ENCODE measurements at regions not wholly inside any gene's neighbourhood (a gene's known extent, or its start where the extent isn't known, plus 50 kb on each side); places are given as distances from the start of the nearest gene placed in this dataset.

DNA sequence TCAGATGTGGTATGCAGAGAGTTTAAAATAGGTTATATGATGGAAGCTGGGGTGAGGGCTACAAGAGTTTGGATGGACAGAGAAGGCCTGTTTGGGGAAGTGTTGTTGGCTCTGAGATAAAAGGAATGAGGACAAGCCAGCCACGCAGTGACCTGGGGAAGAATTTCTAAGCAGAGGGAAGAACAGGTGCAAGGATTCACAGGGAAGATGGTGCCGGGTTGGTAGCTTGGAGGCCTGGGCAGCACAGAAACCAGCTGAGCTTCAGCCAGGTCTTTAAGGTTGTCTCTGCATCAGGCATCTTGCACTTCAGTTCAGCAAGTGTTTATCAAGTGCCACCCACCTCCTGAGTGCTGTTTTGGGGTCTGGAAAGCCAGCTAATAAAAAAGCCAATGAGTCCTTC lies 1163.7 kb downstream of the AACS start:
- Histone ChIP-seq H3K36me3 (ENCODE audit: control insufficient read depth in 2 of 2, extremely low read depth in 1 of 2, insufficient read depth in 2 of 2, low read length in 2 of 2) (no peaks in the 10 kb centered on the region), H3K4me2 (ENCODE audit: insufficient read depth, low read length) (no peak overlapping the region), H2AFZ (ENCODE audit: low read depth, low read length) (no peak overlapping the region), H3K27ac (ENCODE audit: insufficient read depth, low read depth, low read length) (no peak overlapping the region), H3K4me3 (replicated peaks in 1 of 3; ENCODE audit: insufficient read depth in 1 of 3, low read depth in 1 of 3, low read length in 3 of 3) (no peak overlapping the region), H3K9ac (replicated peaks; ENCODE audit: extremely low read depth, insufficient read depth, low read length) (no peak overlapping the region), H3K9me3 (replicated peaks; ENCODE audit: control insufficient read depth, insufficient read depth, low read length) (peaks cover 2% of the 10 kb centered on the region), H3K9me1 (replicated peaks; ENCODE audit: control insufficient read depth, extremely low read depth, insufficient read depth, low read length) (no peaks in the 10 kb centered on the region), H4K20me1 (replicated peaks; ENCODE audit: control insufficient read depth, extremely low read depth, insufficient read depth, low read length) (no peaks in the 10 kb centered on the region), H3K27me3 (ENCODE audit: control insufficient read depth in 2 of 2, insufficient read depth in 2 of 2, low read length in 2 of 2) (no peaks in the 10 kb centered on the region), H3K4me1 (ENCODE audit: control insufficient read depth, extremely low read depth, insufficient read depth, low read length) (no peaks in the 10 kb centered on the region), H3K79me2 (ENCODE audit: control insufficient read depth, insufficient read depth, low read length) (no peaks in the 10 kb centered on the region)
- no peak for TF ChIP-seq EZH2 (IDR thresholded peaks at IDR 0.05; ENCODE audit: borderline replicate concordance, low read depth, low read length, severe bottlenecking)
- TF ChIP-seq GATA2 (IDR thresholded peaks at IDR 0.05; ENCODE audit: insufficient read depth, insufficient read length, low read depth, low read length): no peak
- ChIA-PET CTCF (no interaction called here), POLR2A (no interaction called here)
- DNase-seq (ENCODE audit: low read depth, low spot score) (no peak), FAIRE-seq (no peak)
- intact Hi-C loops (cut with micrococcal nuclease) (no loop called here), dilution Hi-C loops (cut with MboI; ENCODE audit: extremely low pct_ligation_motif_present, low sequenced_read_pairs) (no loop called here)
- no TSS peak for BruUV-seq (replicated peaks)

DNA sequence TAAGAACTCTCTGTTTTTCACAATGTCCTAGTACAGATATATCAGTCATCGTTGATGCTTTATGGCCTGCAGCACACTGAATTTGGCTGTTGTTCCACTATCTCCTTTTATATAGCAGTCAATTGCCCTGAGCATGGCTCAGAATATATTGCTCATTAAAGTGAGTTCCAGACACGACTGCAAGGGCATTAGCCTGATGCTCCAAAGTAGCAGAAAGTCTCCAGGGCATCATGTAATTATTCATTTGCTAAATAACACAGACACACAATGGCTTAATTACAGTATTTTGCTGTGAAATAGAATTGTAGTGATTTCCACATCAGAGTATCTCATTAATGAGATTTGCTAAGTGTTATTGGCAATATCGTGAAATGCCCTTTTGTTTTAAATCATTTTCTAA lies 1167.5 kb downstream of the AACS start:
- dilution Hi-C loops (cut with MboI; ENCODE audit: extremely low pct_ligation_motif_present, low sequenced_read_pairs): no loop called here

More for the DNA sequence above, 1167.5 kb downstream of the AACS start:
- TF ChIP-seq POLR2AphosphoS5 (IDR thresholded peaks at IDR 0.05; ENCODE audit: insufficient read depth, low read depth, low read length) (no peak), JUN (IDR thresholded peaks at IDR 0.05; ENCODE audit: borderline replicate concordance, insufficient read depth, insufficient read length, low read depth) (no peak), FOS (IDR thresholded peaks at IDR 0.05; ENCODE audit: borderline replicate concordance, insufficient read depth, low read length) (no peak), POLR2A (IDR thresholded peaks at IDR 0.05; ENCODE audit: low read depth, low read length) (no peak), MAX (IDR thresholded peaks at IDR 0.05; ENCODE audit: insufficient read depth, insufficient read length) (no peak), GATA2 (IDR thresholded peaks at IDR 0.05; ENCODE audit: insufficient read depth, insufficient read length, low read depth, low read length) (no peak), EZH2 (IDR thresholded peaks at IDR 0.05; ENCODE audit: borderline replicate concordance, low read depth, low read length, severe bottlenecking) (no peak), MYC (IDR thresholded peaks at IDR 0.05; ENCODE audit: low read depth, low read length) (no peak)
- TF ChIP-seq, protein P1, sequence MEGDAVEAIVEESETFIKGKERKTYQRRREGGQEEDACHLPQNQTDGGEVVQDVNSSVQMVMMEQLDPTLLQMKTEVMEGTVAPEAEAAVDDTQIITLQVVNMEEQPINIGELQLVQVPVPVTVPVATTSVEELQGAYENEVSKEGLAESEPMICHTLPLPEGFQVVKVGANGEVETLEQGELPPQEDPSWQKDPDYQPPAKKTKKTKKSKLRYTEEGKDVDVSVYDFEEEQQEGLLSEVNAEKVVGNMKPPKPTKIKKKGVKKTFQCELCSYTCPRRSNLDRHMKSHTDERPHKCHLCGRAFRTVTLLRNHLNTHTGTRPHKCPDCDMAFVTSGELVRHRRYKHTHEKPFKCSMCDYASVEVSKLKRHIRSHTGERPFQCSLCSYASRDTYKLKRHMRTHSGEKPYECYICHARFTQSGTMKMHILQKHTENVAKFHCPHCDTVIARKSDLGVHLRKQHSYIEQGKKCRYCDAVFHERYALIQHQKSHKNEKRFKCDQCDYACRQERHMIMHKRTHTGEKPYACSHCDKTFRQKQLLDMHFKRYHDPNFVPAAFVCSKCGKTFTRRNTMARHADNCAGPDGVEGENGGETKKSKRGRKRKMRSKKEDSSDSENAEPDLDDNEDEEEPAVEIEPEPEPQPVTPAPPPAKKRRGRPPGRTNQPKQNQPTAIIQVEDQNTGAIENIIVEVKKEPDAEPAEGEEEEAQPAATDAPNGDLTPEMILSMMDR (IDR thresholded peaks at IDR 0.05; ENCODE audit: extremely low read depth in 1 of 2, insufficient read depth in 1 of 2, low read depth in 1 of 2, low read length in 2 of 2): no peak
- intact Hi-C loops (cut with micrococcal nuclease): no loop called here
- Histone ChIP-seq H4K20me1 (replicated peaks; ENCODE audit: control insufficient read depth, extremely low read depth, insufficient read depth, low read length) (no peaks in the 10 kb centered on the region), H3K79me2 (ENCODE audit: control insufficient read depth, insufficient read depth, low read length) (no peaks in the 10 kb centered on the region), H3K4me2 (ENCODE audit: insufficient read depth, low read length) (no peak overlapping the region), H3K36me3 (ENCODE audit: control insufficient read depth in 2 of 2, extremely low read depth in 1 of 2, insufficient read depth in 2 of 2, low read length in 2 of 2) (no peaks in the 10 kb centered on the region), H3K9me1 (replicated peaks; ENCODE audit: control insufficient read depth, extremely low read depth, insufficient read depth, low read length) (no peaks in the 10 kb centered on the region), H3K9ac (replicated peaks; ENCODE audit: extremely low read depth, insufficient read depth, low read length) (no peak overlapping the region), H2AFZ (ENCODE audit: low read depth, low read length) (no peak overlapping the region), H3K9me3 (replicated peaks; ENCODE audit: control insufficient read depth, insufficient read depth, low read length) (peaks cover 2% of the 10 kb centered on the region), H3K4me1 (ENCODE audit: control insufficient read depth, extremely low read depth, insufficient read depth, low read length) (no peaks in the 10 kb centered on the region), H3K27me3 (ENCODE audit: control insufficient read depth in 2 of 2, insufficient read depth in 2 of 2, low read length in 2 of 2) (no peaks in the 10 kb centered on the region), H3K4me3 (replicated peaks in 1 of 3; ENCODE audit: insufficient read depth in 1 of 3, low read depth in 1 of 3, low read length in 3 of 3) (no peak overlapping the region), H3K27ac (ENCODE audit: insufficient read depth, low read depth, low read length) (no peak overlapping the region)
- DNase-seq (ENCODE audit: low read depth, low spot score): no peak
- no TSS peak for BruUV-seq (replicated peaks)
- FAIRE-seq: no peak
- ChIA-PET POLR2A (no interaction called here), CTCF (no interaction called here)

Measured in endothelial cell of umbilical vein (primary cell).